G401.6 (cell line): ENCODE measurements at regions not wholly inside any gene's neighbourhood (a gene's known extent, or its start where the extent isn't known, plus 50 kb on each side); places are given as distances from the start of the nearest gene placed in this dataset.

Source experiments
- FAIRE-seq: peaks from 2 replicates; lab custom pipeline; 2012; peaks lifted over from hg19 to GRCh38; lab: Jason Lieb, UNC

GRCh38 chr2:156697906-156698305 is 261.7 kb downstream of the GPD2 start:
- no peak for FAIRE-seq

- no peak for FAIRE-seq
Observed at GRCh38 chr2:156700681-156701080, 264.5 kb downstream of the GPD2 start.

- no peak for FAIRE-seq
Observed at GRCh38 chr2:156702541-156702940, 266.4 kb downstream of the GPD2 start.

GRCh38 chr2:156703642-156704041 is 267.5 kb downstream of the GPD2 start:
- FAIRE-seq: no peak

- no peak for FAIRE-seq
Observed at GRCh38 chr2:156704132-156704531, 268.0 kb downstream of the GPD2 start.

GRCh38 chr2:156704617-156705016 is 268.4 kb downstream of the GPD2 start:
- FAIRE-seq: no peak

- FAIRE-seq: no peak
Observed at GRCh38 chr2:156706576-156706975, 270.4 kb downstream of the GPD2 start.

GRCh38 chr2:156708051-156708450 is 271.9 kb downstream of the GPD2 start:
- no peak for FAIRE-seq

GRCh38 chr2:156709091-156709490 is 272.9 kb downstream of the GPD2 start:
- no peak for FAIRE-seq

GRCh38 chr2:156719036-156719435 is 282.9 kb downstream of the GPD2 start:
- FAIRE-seq: no peak

- no peak for FAIRE-seq
Observed at GRCh38 chr2:156727867-156728266, 291.7 kb downstream of the GPD2 start.

GRCh38 chr2:156728328-156728727 is 292.1 kb downstream of the GPD2 start:
- no peak for FAIRE-seq

GRCh38 chr2:156731506-156731905 is 295.3 kb downstream of the GPD2 start:
- no peak for FAIRE-seq

GRCh38 chr2:156736950-156737349 is 300.8 kb downstream of the GPD2 start:
- no peak for FAIRE-seq

- FAIRE-seq: no peak
Observed at GRCh38 chr2:156739301-156739700, 303.1 kb downstream of the GPD2 start.

- no peak for FAIRE-seq
Observed at GRCh38 chr2:156745619-156746018, 309.4 kb downstream of the GPD2 start.

GRCh38 chr2:156748221-156748620 is 312.0 kb downstream of the GPD2 start:
- no peak for FAIRE-seq

GRCh38 chr2:156752042-156752441 is 315.9 kb downstream of the GPD2 start:
- no peak for FAIRE-seq

- FAIRE-seq: no peak
Observed at GRCh38 chr2:156753766-156754165, 317.6 kb downstream of the GPD2 start.

- FAIRE-seq: no peak
Observed at GRCh38 chr2:156756516-156756915, 320.3 kb downstream of the GPD2 start.

- no peak for FAIRE-seq
Observed at GRCh38 chr2:156763174-156763573, 327.0 kb downstream of the GPD2 start.

- FAIRE-seq: no peak
Observed at GRCh38 chr2:156765043-156765442, 328.9 kb downstream of the GPD2 start.

GRCh38 chr2:156765450-156765849 is 329.3 kb downstream of the GPD2 start:
- no peak for FAIRE-seq

- FAIRE-seq: no peak
Observed at GRCh38 chr2:156769802-156770201, 333.6 kb downstream of the GPD2 start.

GRCh38 chr2:156778916-156779315 is 342.7 kb downstream of the GPD2 start:
- FAIRE-seq: no peak
